T-cell (primary cell): ENCODE measurements at regions not wholly inside any gene's neighbourhood (a gene's known extent, or its start where the extent isn't known, plus 50 kb on each side); places are given as distances from the start of the nearest gene placed in this dataset.

Source experiments
- ATAC-seq, 4 experiments: fragments of 200-7000 bp in 3 of 4; fragments of 150-1000 bp in 1 of 4; cut with Tn5 transposase; replicated peaks in 1 of 4; 1 replicate in 3 of 4; 2 replicates in 1 of 4; pipeline ENCODE4 v1.10.0; 2021; ENCODE audit warnings: moderate library complexity in 3 of 4, mild to moderate bottlenecking in 2 of 4, moderate number of reproducible peaks in 1 of 4
- CTCF ChIA-PET, 2 donors: fragments of 300-600 bp; sonication (Branson Sonifier 250); formaldehyde crosslinking; loops; one replicate each; lab custom pipeline; 2022; ENCODE audit warnings: antibody characterized with exemption in 2 of 2; lab: Charles Lee
- POLR2A ChIA-PET, 2 donors: fragments of 300-600 bp; sonication (Branson Sonifier 250); formaldehyde crosslinking; loops; one replicate each; lab custom pipeline; 2022; ENCODE audit warnings: antibody characterized with exemption in 2 of 2; lab: Charles Lee
- DNase-seq, 35 experiments: peaks; one replicate each; pipeline versions ENCODE4 v3.0.0 to v3.0.0-alpha.2; 2013 to 2023
- H3K27ac ChIP-seq: one replicate; pipeline ENCODE4 v1.5.1; 2013; ENCODE audit warnings: low read length
- H3K27me3 ChIP-seq, 2 experiments: replicated peaks in 1 of 2; 1 replicate in 1 of 2; 2 replicates in 1 of 2; pipeline versions ENCODE4 v1.6.1 to v1.7.0; 2013; ENCODE audit warnings: low read length in 1 of 2, mixed read lengths in 1 of 2; ENCODE audit not compliant: control insufficient read depth in 2 of 2, insufficient read depth in 2 of 2; ENCODE audit errors: extremely low read depth in 1 of 2
- H3K36me3 ChIP-seq, 2 donors: 1 replicate in 1 of 2; 2 replicates in 1 of 2; pipeline versions ENCODE4 v1.6.1 to v1.7.0; 2013; ENCODE audit warnings: low read length in 1 of 2; ENCODE audit not compliant: control insufficient read depth in 2 of 2, insufficient read depth in 1 of 2; ENCODE audit errors: extremely low read depth in 1 of 2
- H3K4me1 ChIP-seq, 2 experiments: 1 replicate in 1 of 2; 2 replicates in 1 of 2; pipeline versions ENCODE4 v1.6.1 to v1.7.0; 2013; ENCODE audit warnings: low read length in 2 of 2, mixed read lengths in 1 of 2; ENCODE audit not compliant: insufficient read depth in 2 of 2, control insufficient read depth in 1 of 2; ENCODE audit errors: extremely low read depth in 1 of 2
- H3K4me3 ChIP-seq, 2 donors: 1 replicate in 1 of 2; 2 replicates in 1 of 2; pipeline versions ENCODE4 v1.5.1 to v1.7.0; 2013; ENCODE audit warnings: mild to moderate bottlenecking in 2 of 2, low read length in 1 of 2, moderate library complexity in 1 of 2; ENCODE audit not compliant: control insufficient read depth in 1 of 2; ENCODE audit errors: extremely low read depth in 1 of 2
- H3K9me3 ChIP-seq: 2 replicates; pipeline ENCODE4 v1.7.0; 2013
- H3K27ac Mint-ChIP-seq, 2 donors: one replicate each; pipeline ENCODE4 v1.8.0; 2020 to 2021; ENCODE audit warnings: mild to moderate bottlenecking in 2 of 2, mixed read lengths in 2 of 2
- H3K27me3 Mint-ChIP-seq, 2 donors: one replicate each; pipeline ENCODE4 v1.8.0; 2021 to 2022; ENCODE audit warnings: mixed read lengths in 2 of 2
- H3K36me3 Mint-ChIP-seq: one replicate; pipeline ENCODE4 v1.8.0; 2021; ENCODE audit warnings: mixed read lengths
- H3K4me1 Mint-ChIP-seq, 3 donors: one replicate each; pipeline ENCODE4 v1.8.0; 2020 to 2022; ENCODE audit warnings: mixed read lengths in 3 of 3, mild to moderate bottlenecking in 1 of 3
- H3K4me3 Mint-ChIP-seq, 3 donors: one replicate each; pipeline ENCODE4 v1.8.0; 2020 to 2022; ENCODE audit warnings: mild to moderate bottlenecking in 3 of 3, mixed read lengths in 3 of 3, moderate library complexity in 3 of 3
- H3K9me3 Mint-ChIP-seq, 3 donors: one replicate each; pipeline ENCODE4 v1.8.0; 2020 to 2022; ENCODE audit warnings: mixed read lengths in 3 of 3
- WGBS: methylation state at CpG from one replicate; pipeline ENCODE4 v1.1.5; 2013; ENCODE audit warnings: missing lambda C conversion rate; ENCODE audit not compliant: insufficient coverage; 5-methylcytosine and 5-hydroxymethylcytosine counted together

GRCh38 chr2:128925631-128926030 is 607.0 kb upstream of the HS6ST1 start:
- ATAC-seq (no peak), DNase-seq (no peak)
- ChIA-PET CTCF (no interaction called here), POLR2A (no interaction called here)
- H3K36me3 ChIP-seq, result no peaks in the 10 kb centered on the region
- H3K4me3 Mint-ChIP-seq, result no peak overlapping the region
- no peak overlapping the region for H3K27ac Mint-ChIP-seq
- H3K27me3 ChIP-seq, result no peaks in the 10 kb centered on the region
- H3K4me1 Mint-ChIP-seq, result no peaks in the 10 kb centered on the region
- H3K27me3 Mint-ChIP-seq, result peaks cover 0 to 3% of the 10 kb centered on the region in 2 donors
- H3K9me3 ChIP-seq, result no peaks in the 10 kb centered on the region
- H3K4me3 ChIP-seq, result no peak overlapping the region
- peaks cover 3 to 20% (median 3%) of the 10 kb centered on the region in 3 donors for H3K9me3 Mint-ChIP-seq
- no peak overlapping the region for H3K27ac ChIP-seq
- H3K36me3 Mint-ChIP-seq, result no peaks in the 10 kb centered on the region
- no peaks in the 10 kb centered on the region for H3K4me1 ChIP-seq

GRCh38 chr2:128930101-128930500 is 611.4 kb upstream of the HS6ST1 start:
- H3K36me3 ChIP-seq, result no peaks in the 10 kb centered on the region
- Mint-ChIP-seq H3K9me3 (peaks cover 0 to 16% (median 2%) of the 10 kb centered on the region in 3 donors), H3K27ac (no peak overlapping the region), H3K36me3 (no peaks in the 10 kb centered on the region), H3K4me3 (no peak overlapping the region), H3K4me1 (no peaks in the 10 kb centered on the region), H3K27me3 (no peaks in the 10 kb centered on the region)
- ATAC-seq (no peak), DNase-seq (no peak)
- ChIA-PET CTCF (no interaction called here), POLR2A (no interaction called here)
- no peaks in the 10 kb centered on the region for H3K4me1 ChIP-seq
- no peak overlapping the region for H3K27ac ChIP-seq
- no peaks in the 10 kb centered on the region for H3K27me3 ChIP-seq
- no CpG with 5 or more reads among the region's 1 CpG for WGBS
- H3K4me3 ChIP-seq, result no peak overlapping the region
- H3K9me3 ChIP-seq, result no peaks in the 10 kb centered on the region

- Mint-ChIP-seq H3K27me3 (peaks cover 0 to 6% of the 10 kb centered on the region in 2 donors), H3K9me3 (peaks cover 0 to 10% (median 0%) of the 10 kb centered on the region in 3 donors), H3K4me3 (no peak overlapping the region), H3K36me3 (no peaks in the 10 kb centered on the region), H3K4me1 (no peaks in the 10 kb centered on the region), H3K27ac (no peak overlapping the region)
- H3K4me1 ChIP-seq, result no peaks in the 10 kb centered on the region
- ChIA-PET POLR2A (no interaction called here), CTCF (interaction anchor here (0.7 kb wide), 2 partner anchors 78 to 982 kb away, joined by 4 to 5 read pairs; no protein-coding TSS in a partner anchor)
- no peaks in the 10 kb centered on the region for H3K9me3 ChIP-seq
- no peak overlapping the region for H3K4me3 ChIP-seq
- no peak for ATAC-seq
- H3K36me3 ChIP-seq, result no peaks in the 10 kb centered on the region
- no peaks in the 10 kb centered on the region for H3K27me3 ChIP-seq
- no peak overlapping the region for H3K27ac ChIP-seq
- WGBS, result 88% methylated on average over 8 of the region's 12 CpGs
- DNase-seq, result no peak
Observed at GRCh38 chr2:128940378-128940777, 621.7 kb upstream of the HS6ST1 start.

- ChIA-PET CTCF (no interaction called here), POLR2A (no interaction called here)
- ATAC-seq (no peak), DNase-seq (no peak)
- peaks cover 0 to 6% of the 10 kb centered on the region in 2 donors for H3K27me3 Mint-ChIP-seq
- no peak overlapping the region for H3K4me3 Mint-ChIP-seq
- no peaks in the 10 kb centered on the region for H3K36me3 ChIP-seq
- H3K27ac Mint-ChIP-seq, result no peak overlapping the region
- no CpG with 5 or more reads among the region's 3 CpGs for WGBS
- no peaks in the 10 kb centered on the region for H3K36me3 Mint-ChIP-seq
- H3K9me3 ChIP-seq, result no peaks in the 10 kb centered on the region
- no peak overlapping the region for H3K27ac ChIP-seq
- no peaks in the 10 kb centered on the region for H3K27me3 ChIP-seq
- no peaks in the 10 kb centered on the region for H3K4me1 ChIP-seq
- peaks cover 0 to 19% (median 0%) of the 10 kb centered on the region in 3 donors for H3K9me3 Mint-ChIP-seq
- H3K4me3 ChIP-seq, result no peak overlapping the region
- H3K4me1 Mint-ChIP-seq, result no peaks in the 10 kb centered on the region
Observed at GRCh38 chr2:128941751-128942150, 623.1 kb upstream of the HS6ST1 start.

GRCh38 chr2:128949360-128949759 is 630.7 kb upstream of the HS6ST1 start:
- Mint-ChIP-seq H3K4me3 (no peak overlapping the region), H3K27me3 (peaks cover 0 to 5% of the 10 kb centered on the region in 2 donors), H3K36me3 (no peaks in the 10 kb centered on the region), H3K27ac (no peak overlapping the region), H3K4me1 (no peaks in the 10 kb centered on the region), H3K9me3 (peaks cover 0 to 20% (median 16%) of the 10 kb centered on the region in 3 donors)
- Histone ChIP-seq H3K27me3 (peaks cover 0 to 4% of the 10 kb centered on the region in 2 experiments), H3K36me3 (no peaks in the 10 kb centered on the region), H3K27ac (no peak overlapping the region), H3K4me3 (no peak overlapping the region), H3K9me3 (no peaks in the 10 kb centered on the region), H3K4me1 (no peaks in the 10 kb centered on the region)
- no CpG with 5 or more reads among the region's 5 CpGs for WGBS
- ChIA-PET POLR2A (no interaction called here), CTCF (no interaction called here)
- ATAC-seq (no peak), DNase-seq (no peak)

- no peak overlapping the region for H3K4me3 ChIP-seq
- no peaks in the 10 kb centered on the region for H3K4me1 ChIP-seq
- CTCF ChIA-PET, result no interaction called here
- POLR2A ChIA-PET, result no interaction called here
- DNase-seq (no peak), ATAC-seq (no peak)
- no peaks in the 10 kb centered on the region for H3K36me3 ChIP-seq
- no peak overlapping the region for H3K27ac ChIP-seq
- H3K27me3 Mint-ChIP-seq, result peaks cover 0 to 5% of the 10 kb centered on the region in 2 donors
- no peaks in the 10 kb centered on the region for H3K9me3 ChIP-seq
- no peak overlapping the region for H3K4me3 Mint-ChIP-seq
- WGBS, result no CpG with 5 or more reads among the region's 4 CpGs
- peaks cover 0 to 4% of the 10 kb centered on the region in 2 experiments for H3K27me3 ChIP-seq
- H3K9me3 Mint-ChIP-seq, result peaks cover 0 to 18% (median 16%) of the 10 kb centered on the region in 3 donors
- H3K27ac Mint-ChIP-seq, result no peak overlapping the region
- H3K4me1 Mint-ChIP-seq, result no peaks in the 10 kb centered on the region
- H3K36me3 Mint-ChIP-seq, result no peaks in the 10 kb centered on the region
Observed at GRCh38 chr2:128950758-128951157, 632.1 kb upstream of the HS6ST1 start.

- Histone ChIP-seq H3K27ac (no peak overlapping the region), H3K9me3 (no peaks in the 10 kb centered on the region), H3K4me3 (no peak overlapping the region), H3K4me1 (no peaks in the 10 kb centered on the region), H3K36me3 (no peaks in the 10 kb centered on the region), H3K27me3 (no peaks in the 10 kb centered on the region)
- DNase-seq (no peak), ATAC-seq (no peak)
- 84% methylated on average over 4 of the region's 4 CpGs for WGBS
- Mint-ChIP-seq H3K36me3 (no peaks in the 10 kb centered on the region), H3K27ac (no peak overlapping the region), H3K27me3 (peaks cover 0 to 5% of the 10 kb centered on the region in 2 donors), H3K4me1 (no peaks in the 10 kb centered on the region), H3K4me3 (no peak overlapping the region), H3K9me3 (peaks cover 3 to 9% (median 6%) of the 10 kb centered on the region in 3 donors)
- CTCF ChIA-PET, result no interaction called here
- POLR2A ChIA-PET, result no interaction called here
Observed at GRCh38 chr2:128958241-128958640, 639.6 kb upstream of the HS6ST1 start.
